ENCODE measurements at regions not wholly inside any gene's neighbourhood (a gene's known extent, or its start where the extent isn't known, plus 50 kb on each side); places are given as distances from the start of the nearest gene placed in this dataset.

- TF ChIP-seq ZNF462 (CRISPR knock-in tag; IDR thresholded peaks at IDR 0.05) (no peak; the same call in 1 of the 2 replicates), STAT1 (IDR thresholded peaks at IDR 0.05; ENCODE audit: unreplicated experiment) (no peak), CTCF (conservative IDR thresholded peaks at IDR 0.05; ENCODE audit: low read depth in 2 of 2) (peak; percentile 42 to 48)
These were observed 155.2 kb downstream of the BARHL2 start (continued) for GRCh38 chr1:90561911-90562310.

GRCh38 chr1:90561103-90561783 is 155.9 kb downstream of the BARHL2 start:
- Mint-ChIP-seq H3K4me1 (peaks cover 58% of the 10 kb centered on the region), H3K4me3 (peak overlapping the region; percentile 32; the same call in 2 of the 3 replicates), H3K36me3 (ENCODE audit: low read depth) (no peaks in the 10 kb centered on the region), H3K9me3 (peaks cover 2% of the 10 kb centered on the region; the same call in 2 of the 3 replicates), H3K27ac (no peak overlapping the region), H3K27me3 (ENCODE audit: insufficient read depth, low read depth, poor library complexity) (peaks cover 23% of the 10 kb centered on the region)
- H3K4me2 ChIP-seq, result peak overlapping the region; percentile 48
- H3K79me2 ChIP-seq (replicated peaks; ENCODE audit: insufficient read depth), result no peaks in the 10 kb centered on the region
- TF ChIP-seq JUNB (IDR thresholded peaks at IDR 0.05; ENCODE audit: unreplicated experiment), result no peak
- no peak for TF ChIP-seq ETS1 (IDR thresholded peaks at IDR 0.05)
- no peak for TF ChIP-seq POLR2AphosphoS5 (IDR thresholded peaks at IDR 0.05; ENCODE audit: low read depth)
- no peak for TF ChIP-seq ZNF331 (CRISPR knock-in tag; IDR thresholded peaks at IDR 0.05; ENCODE audit: low read depth)
- no peak for TF ChIP-seq STAT1 (IDR thresholded peaks at IDR 0.05; ENCODE audit: unreplicated experiment)
- TF ChIP-seq REST (IDR thresholded peaks at IDR 0.05; ENCODE audit: unreplicated experiment), result no peak
- no peak overlapping the region for H3K27ac ChIP-seq (ENCODE audit: low read depth)
- DNase-seq (ENCODE audit: low spot score) (peak; percentile 33), ATAC-seq (peak; percentile 77)
- H3F3A ChIP-seq (replicated peaks; ENCODE audit: low read depth), result no peaks in the 10 kb centered on the region
- H2AFZ ChIP-seq, result no peak overlapping the region
- H4K20me1 ChIP-seq (replicated peaks; ENCODE audit: insufficient read depth), result peaks cover 3% of the 10 kb centered on the region; the same call in 1 of the 2 replicates
- H3K9me2 ChIP-seq (ENCODE audit: insufficient read depth), result no peaks in the 10 kb centered on the region
- H3K4me3 ChIP-seq, result no peak overlapping the region
- peaks cover 28% of the 10 kb centered on the region for H3K4me1 ChIP-seq (ENCODE audit: insufficient read depth)
- peaks cover 59% of the 10 kb centered on the region for H3K27me3 ChIP-seq (ENCODE audit: insufficient read depth)
- no peaks in the 10 kb centered on the region for H3K36me3 ChIP-seq (ENCODE audit: insufficient read depth)

Measured in GM23338 (cell line).